B cell (primary cell): ENCODE measurements at regions not wholly inside any gene's neighbourhood (a gene's known extent, or its start where the extent isn't known, plus 50 kb on each side); places are given as distances from the start of the nearest gene placed in this dataset.
A peak's percentile ranks its signal among the peaks of the same experiment; 100 is the strongest.

Experiments used
- ATAC-seq: fragments of 200-7000 bp; cut with Tn5 transposase; one replicate; pipeline ENCODE4 v1.10.0; 2021; ENCODE audit warnings: low read depth, mild to moderate bottlenecking, moderate number of reproducible peaks, moderate library complexity
- CTCF ChIA-PET: fragments of 350-600 bp; sonication (Branson Sonifier 250); formaldehyde crosslinking; loops from one replicate; lab custom pipeline; 2021; ENCODE audit warnings: antibody characterized with exemption, inconsistent platforms; lab: Charles Lee
- POLR2A ChIA-PET: fragments of 350-600 bp; sonication (Branson Sonifier 250); formaldehyde crosslinking; loops from one replicate; lab custom pipeline; 2021; ENCODE audit warnings: antibody characterized with exemption; lab: Charles Lee
- DNase-seq: peaks from one replicate; pipeline ENCODE4 v3.0.0; 2013
- H2AFZ ChIP-seq: 2 replicates; pipeline ENCODE4 v1.6.1; 2012; ENCODE audit warnings: mild to moderate bottlenecking, low read depth, low read length; ENCODE audit not compliant: insufficient read depth, poor library complexity, severe bottlenecking
- H3K27ac ChIP-seq, 2 donors: 1 replicate in 1 of 2; 2 replicates in 1 of 2; pipeline ENCODE4 v1.5.1; 2012 to 2013; ENCODE audit warnings: low read length in 2 of 2, mild to moderate bottlenecking in 2 of 2, moderate library complexity in 1 of 2
- H3K27me3 ChIP-seq, 4 experiments: fragments of 200-600 bp in 1 of 4; sonication (generic) in 1 of 4; replicated peaks in 1 of 4; 1 replicate in 2 of 4; 2 replicates in 2 of 4; pipeline versions ENCODE4 v1.6.1 to v1.7.0; 2013 to 2016; ENCODE audit warnings: low read length in 3 of 4, mild to moderate bottlenecking in 2 of 4, mixed read lengths in 1 of 4, moderate library complexity in 1 of 4; ENCODE audit not compliant: insufficient read depth in 4 of 4, control insufficient read depth in 3 of 4; ENCODE audit errors: control extremely low read depth in 1 of 4
- H3K36me3 ChIP-seq, 2 experiments: replicated peaks in 1 of 2; 1 replicate in 1 of 2; 2 replicates in 1 of 2; pipeline versions ENCODE4 v1.6.1 to v1.7.1; 2013; ENCODE audit warnings: low read length in 1 of 2; ENCODE audit not compliant: insufficient read depth in 2 of 2, control insufficient read depth in 1 of 2; ENCODE audit errors: control extremely low read depth in 1 of 2, extremely low read depth in 1 of 2
- H3K4me1 ChIP-seq, 2 donors: fragments of 200-600 bp in 1 of 2; sonication (generic) in 1 of 2; 1 replicate in 1 of 2; 2 replicates in 1 of 2; pipeline versions ENCODE4 v1.5.1 to v1.6.1; 2013 to 2017; ENCODE audit warnings: low read length in 2 of 2; ENCODE audit not compliant: control insufficient read depth in 2 of 2, insufficient read depth in 2 of 2
- H3K4me2 ChIP-seq: replicated peaks from 2 replicates; pipeline ENCODE3; 2012; ENCODE audit warnings: mild to moderate bottlenecking, low read depth, low read length; ENCODE audit not compliant: poor library complexity, severe bottlenecking
- H3K4me3 ChIP-seq, 5 experiments: fragments of 200-600 bp in 1 of 5; sonication (generic) in 1 of 5; 1 replicate in 3 of 5; 2 replicates in 2 of 5; pipeline versions ENCODE4 v1.5.1 to v1.7.0; 2011 to 2016; ENCODE audit warnings: low read length in 4 of 5, mild to moderate bottlenecking in 4 of 5, low read depth in 2 of 5, control low read depth in 1 of 5, moderate library complexity in 1 of 5; ENCODE audit not compliant: insufficient read depth in 1 of 5; ENCODE audit errors: control extremely low read depth in 1 of 5, extremely low read depth in 1 of 5
- H3K79me2 ChIP-seq: fragments of 200-600 bp; sonication (generic); one replicate; pipeline ENCODE4 v1.6.0; 2016; ENCODE audit warnings: low read length; ENCODE audit not compliant: control insufficient read depth, insufficient read depth
- H3K9ac ChIP-seq: fragments of 200-600 bp; sonication (generic); 2 replicates; pipeline ENCODE4 v1.6.1; 2017; ENCODE audit warnings: mild to moderate bottlenecking, low read length, moderate library complexity
- H3K9me3 ChIP-seq, 3 donors: one replicate each; pipeline versions ENCODE4 v1.6.1 to v1.7.1; 2013; ENCODE audit warnings: low read length in 2 of 3; ENCODE audit not compliant: control insufficient read depth in 2 of 3, insufficient read depth in 1 of 3; ENCODE audit errors: control extremely low read depth in 1 of 3
- H4K20me1 ChIP-seq: 2 replicates; pipeline ENCODE4 v1.6.0; 2012; ENCODE audit warnings: mild to moderate bottlenecking, low read length; ENCODE audit not compliant: insufficient read depth, control insufficient read depth, poor library complexity, severe bottlenecking
- H3K27ac Mint-ChIP-seq: one replicate; pipeline ENCODE4 v1.8.0; 2021; ENCODE audit warnings: mixed read lengths
- H3K27me3 Mint-ChIP-seq: one replicate; pipeline ENCODE4 v1.8.0; 2021; ENCODE audit warnings: mixed read lengths
- H3K4me1 Mint-ChIP-seq: one replicate; pipeline ENCODE4 v1.8.0; 2021; ENCODE audit warnings: mixed read lengths
- H3K4me3 Mint-ChIP-seq: one replicate; pipeline ENCODE4 v1.8.0; 2021; ENCODE audit warnings: mixed read lengths
- H3K9me3 Mint-ChIP-seq: one replicate; pipeline ENCODE4 v1.8.0; 2022; ENCODE audit warnings: mixed read lengths; ENCODE audit not compliant: insufficient read depth
- EZH2 ChIP-seq: IDR thresholded peaks from 2 replicates; pipeline ENCODE4 v1.6.1; 2012; ENCODE audit warnings: borderline replicate concordance, low read depth, mild to moderate bottlenecking, moderate library complexity, low read length; ENCODE audit not compliant: insufficient read depth, poor library complexity, severe bottlenecking
- WGBS: methylation state at CpG from one replicate; pipeline ENCODE4 v1.1.5; 2013; ENCODE audit warnings: missing lambda C conversion rate; ENCODE audit not compliant: insufficient coverage; 5-methylcytosine and 5-hydroxymethylcytosine counted together
- intact Hi-C: fragments of 100-400 bp; cut with micrococcal nuclease; formaldehyde crosslinking; loops from one replicate; pipeline ENCODE4 v1.10.0; 2022
- TF ChIP-seq, protein P1 (sequence below): fragments of 200-600 bp; IDR thresholded peaks from one replicate; pipeline ENCODE4 v1.8.0; 2022; ENCODE audit warnings: antibody characterized with exemption, mild to moderate bottlenecking

DNA sequence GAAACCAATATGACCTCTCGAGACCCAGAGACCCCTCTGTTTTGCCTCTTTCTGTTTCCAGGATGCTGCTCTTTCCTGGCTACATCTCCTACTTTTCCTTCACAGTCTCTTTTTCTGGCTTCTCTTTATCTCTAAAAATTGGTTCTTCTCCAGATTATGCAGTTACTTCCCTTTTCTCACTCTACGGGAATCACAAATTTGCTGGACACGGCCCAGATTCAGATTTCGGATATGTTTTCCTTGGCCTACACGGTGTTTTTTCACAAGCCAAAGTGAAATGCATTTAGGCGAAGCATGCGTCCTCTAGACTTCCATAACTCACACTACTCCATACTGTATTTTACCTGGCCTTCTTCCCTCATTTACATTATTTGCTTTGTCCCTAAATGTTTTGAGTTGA, 214.7 kb upstream of the MIR17HG start:
- H3K27ac ChIP-seq, result no peak overlapping the region
- no peaks in the 10 kb centered on the region for H3K79me2 ChIP-seq
- no peaks in the 10 kb centered on the region for H4K20me1 ChIP-seq
- intact Hi-C loops, result no loop called here
- no peak overlapping the region for H3K4me2 ChIP-seq
- H3K36me3 ChIP-seq, result no peaks in the 10 kb centered on the region
- no peaks in the 10 kb centered on the region for H3K4me1 Mint-ChIP-seq
- no peak for TF ChIP-seq EZH2
- TF ChIP-seq, protein P1, sequence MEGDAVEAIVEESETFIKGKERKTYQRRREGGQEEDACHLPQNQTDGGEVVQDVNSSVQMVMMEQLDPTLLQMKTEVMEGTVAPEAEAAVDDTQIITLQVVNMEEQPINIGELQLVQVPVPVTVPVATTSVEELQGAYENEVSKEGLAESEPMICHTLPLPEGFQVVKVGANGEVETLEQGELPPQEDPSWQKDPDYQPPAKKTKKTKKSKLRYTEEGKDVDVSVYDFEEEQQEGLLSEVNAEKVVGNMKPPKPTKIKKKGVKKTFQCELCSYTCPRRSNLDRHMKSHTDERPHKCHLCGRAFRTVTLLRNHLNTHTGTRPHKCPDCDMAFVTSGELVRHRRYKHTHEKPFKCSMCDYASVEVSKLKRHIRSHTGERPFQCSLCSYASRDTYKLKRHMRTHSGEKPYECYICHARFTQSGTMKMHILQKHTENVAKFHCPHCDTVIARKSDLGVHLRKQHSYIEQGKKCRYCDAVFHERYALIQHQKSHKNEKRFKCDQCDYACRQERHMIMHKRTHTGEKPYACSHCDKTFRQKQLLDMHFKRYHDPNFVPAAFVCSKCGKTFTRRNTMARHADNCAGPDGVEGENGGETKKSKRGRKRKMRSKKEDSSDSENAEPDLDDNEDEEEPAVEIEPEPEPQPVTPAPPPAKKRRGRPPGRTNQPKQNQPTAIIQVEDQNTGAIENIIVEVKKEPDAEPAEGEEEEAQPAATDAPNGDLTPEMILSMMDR, result no peak
- no peak overlapping the region for H3K4me3 ChIP-seq
- no peak overlapping the region for H3K27ac Mint-ChIP-seq
- WGBS, result 69% methylated on average over 4 of the region's 7 CpGs
- no peak overlapping the region for H3K4me3 Mint-ChIP-seq
- POLR2A ChIA-PET, result no interaction called here
- ATAC-seq, result no peak
- H3K27me3 ChIP-seq, result peaks cover 0 to 5% (median 0%) of the 10 kb centered on the region in 4 experiments
- peaks cover 5% of the 10 kb centered on the region for H3K27me3 Mint-ChIP-seq
- no peak overlapping the region for H2AFZ ChIP-seq
- DNase-seq, result no peak
- H3K9me3 Mint-ChIP-seq, result no peaks in the 10 kb centered on the region
- CTCF ChIA-PET, result no interaction called here
- H3K9me3 ChIP-seq, result no peaks in the 10 kb centered on the region
- H3K9ac ChIP-seq, result no peak overlapping the region
- H3K4me1 ChIP-seq, result no peaks in the 10 kb centered on the region

DNA sequence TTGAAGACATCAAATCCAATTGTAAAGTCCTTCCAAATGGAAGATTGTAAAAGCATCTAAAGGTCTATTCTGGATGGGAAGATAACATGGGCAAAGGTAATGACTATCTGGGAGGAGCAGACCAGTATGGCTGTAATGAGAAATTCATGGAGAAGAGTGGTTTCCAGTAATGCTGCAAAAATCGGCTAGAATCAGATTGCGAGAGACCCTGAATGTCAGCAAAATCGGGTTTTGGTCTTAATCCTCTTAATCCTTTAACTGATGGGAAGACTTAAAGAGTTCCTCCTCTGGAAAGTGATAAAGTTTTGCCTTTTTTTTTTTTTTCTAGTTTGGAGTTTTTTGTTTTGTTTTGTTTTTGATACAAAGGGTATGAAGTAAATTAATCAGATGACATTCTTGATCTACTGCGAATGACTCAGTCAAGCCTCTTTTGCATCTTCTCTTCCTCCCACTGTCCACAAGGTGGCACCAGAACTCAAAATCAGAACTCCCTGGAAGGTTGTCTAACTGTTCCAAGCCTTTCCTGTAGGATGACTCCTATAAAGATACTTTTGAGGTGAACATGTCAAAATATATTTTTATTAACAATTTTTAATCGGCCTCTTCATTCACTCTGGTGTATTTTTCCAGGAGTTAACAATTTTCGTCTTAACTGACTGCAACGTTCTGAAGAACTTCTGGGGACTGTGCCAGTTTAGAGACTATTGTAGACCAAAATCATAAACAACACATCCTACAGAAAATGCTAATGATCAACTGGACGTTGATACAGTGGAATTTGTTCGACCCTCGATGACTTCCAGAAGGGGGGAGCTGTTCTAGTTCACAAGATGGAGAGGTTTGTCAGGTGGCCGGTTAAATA, 213.3 kb upstream of the MIR17HG start:
- peak; percentile 33 for DNase-seq
- Mint-ChIP-seq H3K9me3 (no peaks in the 10 kb centered on the region), H3K4me1 (no peaks in the 10 kb centered on the region), H3K27ac (no peak overlapping the region), H3K27me3 (no peaks in the 10 kb centered on the region), H3K4me3 (no peak overlapping the region)
- ChIA-PET POLR2A (no interaction called here), CTCF (interaction anchor here (0.7 to 1.7 kb wide), 6 partner anchors 8 to 593 kb away, joined by 3 to 5 read pairs (median 3); no protein-coding TSS in a partner anchor)
- TF ChIP-seq, protein P1, result peak; percentile 77
- TF ChIP-seq EZH2, result no peak
- H3K4me1 ChIP-seq, result no peaks in the 10 kb centered on the region
- intact Hi-C loops, result loop anchor here (1.0 kb wide), 1 partner anchor 272 kb away; no protein-coding TSS in a partner anchor
- no peaks in the 10 kb centered on the region for H4K20me1 ChIP-seq
- no peak overlapping the region for H3K27ac ChIP-seq
- 89% methylated on average over 3 of the region's 11 CpGs for WGBS
- H3K27me3 ChIP-seq, result peaks cover 0 to 5% (median 0%) of the 10 kb centered on the region in 4 experiments
- no peak overlapping the region for H3K9ac ChIP-seq
- no peaks in the 10 kb centered on the region for H3K9me3 ChIP-seq
- no peaks in the 10 kb centered on the region for H3K36me3 ChIP-seq
- H3K79me2 ChIP-seq, result no peaks in the 10 kb centered on the region
- no peak overlapping the region for H3K4me2 ChIP-seq
- peak; percentile 33 for ATAC-seq
- no peak overlapping the region for H2AFZ ChIP-seq
- H3K4me3 ChIP-seq, result no peak overlapping the region
